Cerebellar nuclear complex (tissue), 1 donor: ENCODE measurements at regions not wholly inside any gene's neighbourhood (a gene's known extent, or its start where the extent isn't known, plus 50 kb on each side); places are given as distances from the start of the nearest gene placed in this dataset.

Experiments used
- DNase-seq, 2 experiments: peaks; one replicate each; lab custom pipeline; 2025; lab: John Stamatoyannopoulos, UW

DNA sequence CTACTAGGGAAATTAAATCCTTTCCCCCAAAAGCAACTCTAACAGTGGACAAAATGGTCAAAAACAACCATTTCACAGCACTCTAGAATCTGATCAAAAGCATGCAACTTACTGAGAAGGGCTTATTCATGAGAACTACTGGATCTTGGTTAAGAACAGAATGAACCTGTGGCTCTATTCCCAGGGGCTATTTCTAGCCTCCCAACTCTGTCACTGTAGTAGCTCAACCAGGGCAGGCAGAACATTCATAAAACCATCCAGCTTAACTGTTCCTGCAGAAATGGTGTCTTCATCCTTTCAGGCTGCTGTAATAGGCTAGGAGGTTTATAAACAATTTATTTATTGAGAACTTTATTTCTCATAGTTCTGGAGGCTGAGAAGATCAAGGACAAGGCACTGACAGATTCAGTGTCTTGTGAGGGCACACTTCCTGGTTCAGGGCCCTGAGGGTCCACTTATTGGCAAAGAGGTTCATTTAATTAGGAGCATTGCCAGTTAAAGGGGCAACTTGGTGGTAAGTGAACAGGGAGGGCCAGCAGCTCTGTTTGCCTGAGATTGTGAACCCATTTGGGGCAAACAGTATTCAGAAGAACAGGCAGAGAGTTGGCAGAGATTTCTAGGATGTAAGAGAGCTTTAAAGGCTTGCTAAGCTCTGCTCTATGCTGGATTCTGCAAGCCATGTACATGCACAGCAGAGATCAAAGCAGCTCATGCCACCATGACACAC is 238.5 kb upstream of the FBXL7 start:
- no peak for DNase-seq

DNA sequence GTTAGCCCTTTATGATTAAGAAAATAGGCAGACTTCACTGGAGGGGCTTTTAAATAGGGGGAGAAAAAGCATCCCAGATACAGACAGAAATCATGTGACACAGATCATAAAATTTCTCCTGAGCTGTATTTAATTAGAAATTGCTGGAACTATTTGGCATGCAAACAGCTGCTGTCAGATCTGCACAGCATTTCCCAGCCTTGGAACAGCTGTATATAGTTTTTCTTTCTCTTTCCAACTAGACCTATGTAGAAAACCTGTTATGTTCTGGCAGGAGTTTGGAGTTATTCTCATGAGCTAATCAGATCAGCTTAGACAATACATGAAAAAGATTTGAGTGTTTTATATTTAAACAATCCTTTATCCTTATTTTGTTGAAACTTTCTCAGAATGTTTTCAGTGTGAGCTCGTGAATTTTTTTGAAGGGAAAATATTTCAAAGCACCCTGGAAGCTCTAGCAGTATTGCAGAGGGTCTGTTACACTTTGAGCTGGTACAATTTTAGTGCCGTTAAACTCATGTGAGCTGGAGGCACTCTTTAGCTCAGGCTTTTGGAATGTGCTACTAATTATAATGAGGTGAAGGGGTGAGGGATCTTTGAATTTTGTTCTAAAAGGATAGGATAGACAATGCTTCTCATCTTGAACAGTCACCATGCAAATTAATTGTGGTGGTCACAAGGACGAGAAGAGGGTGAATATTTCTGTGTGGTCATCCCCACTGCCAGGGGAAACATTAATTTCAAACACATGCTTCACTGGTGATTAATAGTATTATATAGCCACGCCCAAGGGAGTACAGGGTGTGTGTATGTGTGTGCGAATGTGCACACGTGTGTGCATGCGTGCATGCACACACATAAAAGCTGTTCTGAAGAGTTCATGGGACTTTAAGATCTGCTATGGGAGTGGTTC is 239.4 kb upstream of the FBXL7 start:
- DNase-seq, result no peak

DNA sequence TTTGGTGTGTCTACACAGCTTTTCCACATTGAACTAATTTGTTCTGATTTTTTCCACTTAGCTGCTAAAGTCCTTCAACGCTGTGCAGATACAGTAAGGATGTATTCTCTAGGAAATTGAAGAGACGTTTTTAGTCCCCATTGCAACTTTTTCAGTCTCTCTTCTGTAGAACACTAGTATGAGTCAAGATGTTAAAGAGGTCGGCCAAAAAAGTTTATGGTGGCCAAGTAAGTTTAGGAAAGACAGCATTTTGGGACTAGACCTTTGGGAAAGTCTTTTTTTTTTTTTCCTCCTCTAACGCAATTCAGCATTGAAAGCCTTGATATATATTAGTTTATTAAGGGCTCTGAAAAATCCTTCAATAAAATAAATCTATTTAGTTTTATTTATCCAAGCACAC is 243.5 kb upstream of the FBXL7 start:
- DNase-seq, result no peak

DNA sequence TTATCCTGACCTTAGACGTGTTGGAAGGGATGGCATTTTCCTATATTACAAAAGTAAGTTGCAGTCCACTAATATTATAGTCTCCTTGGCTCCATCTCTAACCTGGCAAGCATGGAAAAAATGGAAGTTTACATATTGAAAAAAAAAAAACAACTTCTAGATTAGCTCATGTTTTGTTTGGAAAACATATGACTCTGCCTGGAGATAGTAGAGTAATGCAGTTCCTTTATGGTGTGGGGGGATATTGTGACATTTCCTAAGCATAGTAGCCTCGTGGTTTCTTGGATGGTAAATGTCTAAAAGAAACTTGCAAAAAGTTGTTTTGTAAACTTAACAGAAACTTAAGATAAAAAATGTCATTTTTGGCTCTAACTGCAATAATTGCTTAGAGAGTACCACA is 244.4 kb upstream of the FBXL7 start:
- DNase-seq, result no peak

DNA sequence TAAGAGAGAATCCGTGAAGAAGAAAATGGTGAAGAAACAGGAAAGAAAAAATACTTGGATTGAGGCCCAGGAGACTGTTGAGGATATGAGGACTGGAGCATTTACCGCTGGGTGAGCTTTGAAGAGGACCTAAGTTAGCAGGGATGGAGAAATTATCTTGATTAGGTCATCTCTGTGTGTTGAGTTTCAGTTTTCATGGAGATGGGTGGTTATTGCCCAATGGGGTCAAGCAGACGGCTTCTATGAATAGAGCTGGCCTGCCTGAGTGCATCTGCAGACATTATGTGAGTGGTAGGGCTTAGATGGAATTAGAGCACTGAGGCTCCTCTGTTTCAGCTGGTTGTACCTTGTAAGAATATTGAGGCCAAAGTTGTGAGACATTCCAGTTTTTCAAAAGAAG is 245.4 kb upstream of the FBXL7 start:
- DNase-seq, result no peak

DNA sequence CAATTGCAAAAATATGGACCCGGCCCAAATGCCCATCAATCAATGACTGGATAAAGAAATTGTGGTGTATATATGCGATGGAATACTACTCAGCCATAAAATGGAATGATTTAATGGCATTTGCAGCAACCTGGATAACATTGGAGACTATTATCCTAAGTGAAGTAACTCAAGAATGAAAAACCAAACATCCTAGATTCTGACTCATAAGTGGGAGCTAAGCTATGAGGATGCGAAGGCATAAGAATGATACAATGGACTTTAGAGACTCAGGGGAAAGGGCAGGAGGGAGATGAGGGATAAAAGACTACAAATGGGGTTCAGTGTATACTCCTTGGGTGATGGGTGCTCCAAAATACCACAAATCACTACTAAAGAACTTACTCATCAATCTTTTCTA is 247.6 kb upstream of the FBXL7 start:
- no peak for DNase-seq

DNA sequence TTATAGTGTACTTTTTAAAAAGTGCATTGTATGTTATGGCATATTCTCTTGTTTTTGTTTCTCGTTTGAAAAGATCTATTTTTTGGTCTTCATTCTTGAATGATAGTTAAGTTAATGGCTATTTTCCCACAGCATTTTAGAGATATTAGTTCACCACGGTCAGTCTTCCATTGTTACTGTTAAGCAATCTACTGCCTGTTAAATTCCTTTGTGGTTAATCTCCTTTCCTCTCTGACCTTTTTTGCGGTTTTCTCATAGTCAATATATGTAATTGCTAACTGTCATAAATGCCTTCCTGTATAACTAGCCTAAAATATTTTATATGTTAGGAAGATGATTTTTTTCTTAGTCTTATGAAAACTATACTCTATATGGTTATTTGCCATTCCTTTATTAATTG is 250.8 kb upstream of the FBXL7 start:
- no peak for DNase-seq

DNA sequence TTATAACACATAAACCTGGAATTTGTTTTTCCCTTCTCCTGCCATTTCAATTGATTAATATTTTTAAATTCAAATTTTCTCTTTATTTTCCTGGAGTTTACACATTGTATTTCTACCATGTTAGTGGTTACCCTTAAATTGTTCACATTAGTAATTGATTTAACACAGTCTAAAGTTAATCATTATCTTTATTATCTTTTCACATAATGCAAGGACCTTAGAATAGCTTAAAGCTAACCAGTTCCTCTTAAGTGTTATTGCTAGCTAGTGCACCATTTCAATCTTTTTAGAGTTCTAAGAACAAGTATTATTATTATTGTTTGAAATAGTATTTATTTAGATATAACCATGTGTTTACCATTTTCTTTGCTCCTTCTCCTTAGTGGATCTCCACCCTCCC is 251.2 kb upstream of the FBXL7 start:
- DNase-seq, result no peak

DNA sequence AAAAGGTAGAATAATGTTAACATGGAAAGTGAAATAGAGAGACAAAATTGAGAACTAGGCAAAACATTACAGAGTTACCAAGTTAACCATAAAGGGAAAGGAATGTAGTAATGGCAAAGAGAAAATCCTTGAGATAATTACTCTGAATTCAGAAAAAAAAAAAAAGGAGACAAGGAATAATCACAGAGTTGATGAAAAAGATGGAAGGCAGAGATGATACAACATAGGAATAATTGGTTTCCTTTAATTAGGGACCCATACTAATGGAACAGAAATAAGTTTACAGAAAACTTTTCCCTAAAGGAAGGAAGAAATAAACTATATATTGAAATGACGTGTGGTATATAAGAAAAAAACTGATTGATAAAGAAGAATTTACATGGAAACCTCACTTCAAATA is 254.1 kb upstream of the FBXL7 start:
- no peak for DNase-seq

DNA sequence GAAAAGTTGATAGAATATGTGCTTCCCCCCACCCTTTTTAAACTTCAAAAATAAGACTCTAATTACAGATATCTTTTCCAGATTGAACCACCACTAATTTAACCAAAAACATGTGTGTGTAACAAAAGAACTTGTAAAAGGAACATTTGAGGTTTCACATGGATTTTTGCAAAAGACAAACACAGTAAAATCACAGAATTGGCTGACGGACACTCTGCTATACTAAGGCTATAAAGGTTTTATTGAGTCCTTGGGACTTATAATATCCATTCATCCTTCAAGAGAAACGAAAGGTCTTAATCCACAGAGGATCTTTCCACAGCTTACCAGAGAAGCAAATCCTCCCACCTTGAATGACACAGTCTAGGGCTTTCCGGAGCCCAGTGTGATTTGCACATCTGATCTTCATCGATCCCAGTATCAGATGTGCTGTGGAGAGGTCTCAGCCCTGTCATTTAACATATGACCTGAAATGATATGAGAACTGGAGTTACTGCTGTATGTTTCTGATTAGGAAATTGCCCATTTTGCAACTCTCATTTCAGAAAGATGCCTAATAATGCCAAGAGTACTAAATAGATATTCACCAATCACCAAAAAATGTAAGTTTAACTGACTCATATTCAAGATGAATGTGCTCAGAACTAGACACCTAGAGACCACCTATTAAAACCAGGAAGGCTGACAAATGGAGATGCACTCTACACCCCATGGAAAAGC is 256.5 kb upstream of the FBXL7 start:
- DNase-seq, result no peak

DNA sequence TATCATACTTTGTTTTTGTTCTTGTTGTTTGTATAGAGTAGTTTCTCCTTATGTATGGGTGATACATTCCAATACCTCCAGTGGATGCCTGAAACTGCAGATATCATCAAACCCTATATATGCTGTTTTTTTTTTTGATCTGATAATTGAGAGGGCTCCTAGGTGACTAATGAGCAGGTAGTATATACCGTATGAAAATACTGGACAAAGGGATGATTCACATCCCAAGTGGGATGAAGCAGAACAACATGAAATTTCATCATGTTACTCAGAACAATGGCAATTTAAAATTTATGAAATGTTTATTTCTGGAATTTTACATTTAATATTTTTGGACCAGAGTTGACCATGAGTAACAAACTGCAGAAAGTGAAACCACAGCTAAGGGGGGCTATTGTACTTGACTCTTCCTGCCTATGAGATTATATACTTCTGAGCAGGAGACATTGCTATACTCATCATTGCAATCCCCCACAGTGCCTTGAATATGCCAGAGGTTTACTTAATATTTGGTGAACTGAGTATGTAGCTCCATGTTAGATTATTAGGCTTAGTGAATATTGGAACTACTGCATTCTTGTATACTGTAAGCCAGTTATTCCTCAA is 258.7 kb upstream of the FBXL7 start:
- DNase-seq, result no peak

DNA sequence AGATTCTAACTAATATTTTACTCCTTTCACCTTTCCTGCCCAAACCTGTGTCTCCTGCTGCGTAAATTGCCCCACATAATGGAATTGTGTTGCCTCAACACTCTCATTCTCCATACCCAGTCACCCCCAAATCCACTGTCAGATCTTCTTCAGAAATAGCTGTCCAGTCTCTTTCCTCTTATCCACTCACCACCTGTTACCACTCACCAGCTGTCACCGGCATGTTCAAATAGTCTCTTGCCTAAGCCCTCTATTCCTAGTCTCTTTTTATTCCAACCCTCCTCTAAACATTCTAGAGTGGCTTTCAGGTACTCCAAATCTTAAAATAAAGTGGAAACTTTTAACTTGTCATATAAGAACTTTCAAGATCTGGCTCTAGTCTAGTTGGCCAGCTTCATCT is 262.0 kb upstream of the FBXL7 start:
- DNase-seq, result no peak

DNA sequence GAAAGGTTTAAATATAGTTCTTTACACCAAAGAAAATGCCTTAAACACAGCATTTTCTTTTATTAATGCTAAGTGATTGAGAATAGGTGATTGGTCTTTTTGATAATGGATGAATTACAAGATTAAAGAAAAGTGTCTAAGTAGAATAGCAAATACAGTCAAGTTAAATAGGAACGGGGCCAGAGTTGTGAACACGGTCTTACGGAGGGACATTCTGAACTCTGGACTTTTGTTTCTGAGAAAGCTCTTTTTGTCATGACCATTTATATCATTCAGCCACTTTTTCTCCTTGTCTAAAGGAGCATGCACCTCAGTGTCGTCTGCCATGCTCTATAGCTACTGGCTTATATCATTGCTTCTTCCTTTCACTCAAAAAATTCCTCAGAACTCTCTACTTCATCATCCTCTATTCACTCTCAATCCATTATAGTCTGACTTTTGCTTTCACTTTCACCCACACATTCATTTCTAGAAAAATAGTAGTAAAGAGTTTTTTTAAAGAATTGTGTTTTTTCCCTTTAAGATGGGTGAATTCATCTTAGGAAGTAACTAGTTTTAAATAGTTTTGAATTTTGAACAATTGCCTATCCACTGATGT is 263.0 kb upstream of the FBXL7 start:
- no peak for DNase-seq

DNA sequence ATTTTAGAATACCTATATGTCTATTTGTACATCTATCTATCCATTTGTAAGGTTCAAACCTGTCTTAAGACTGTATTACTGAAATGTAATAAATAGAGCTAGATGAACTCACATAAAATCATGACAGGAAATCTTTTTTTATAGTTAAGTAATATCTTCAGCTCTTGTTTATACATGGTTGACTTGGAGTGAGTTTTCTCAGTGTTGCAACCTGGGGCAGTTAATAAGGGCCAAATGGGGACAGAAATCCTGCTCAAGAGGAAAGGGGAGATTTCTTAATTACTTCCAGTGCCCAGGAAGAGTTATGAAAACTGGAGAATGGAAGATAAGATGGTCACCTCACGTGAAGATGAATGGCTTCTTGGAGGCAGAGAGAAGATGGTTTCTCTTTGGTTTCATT is 265.1 kb upstream of the FBXL7 start:
- no peak for DNase-seq

DNA sequence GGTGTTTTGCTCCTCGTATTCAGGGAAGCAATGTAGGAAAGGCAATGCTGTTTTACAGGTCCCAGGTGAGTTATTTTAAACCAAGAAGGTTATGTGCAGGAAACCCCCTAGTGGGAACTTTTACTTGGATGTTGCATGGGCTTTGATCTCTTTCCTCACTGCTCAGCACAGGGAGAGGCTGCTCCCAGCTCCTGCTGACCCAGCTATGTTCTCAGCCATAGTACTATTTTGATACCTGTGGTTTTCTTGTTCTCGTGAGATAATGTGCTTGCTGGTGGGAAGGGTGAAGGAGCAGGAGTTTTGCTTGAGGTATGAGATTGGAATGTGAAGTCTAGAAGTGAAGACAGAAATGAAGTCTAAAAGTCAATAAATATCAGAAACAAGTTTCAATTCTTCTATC is 265.6 kb upstream of the FBXL7 start:
- no peak for DNase-seq

DNA sequence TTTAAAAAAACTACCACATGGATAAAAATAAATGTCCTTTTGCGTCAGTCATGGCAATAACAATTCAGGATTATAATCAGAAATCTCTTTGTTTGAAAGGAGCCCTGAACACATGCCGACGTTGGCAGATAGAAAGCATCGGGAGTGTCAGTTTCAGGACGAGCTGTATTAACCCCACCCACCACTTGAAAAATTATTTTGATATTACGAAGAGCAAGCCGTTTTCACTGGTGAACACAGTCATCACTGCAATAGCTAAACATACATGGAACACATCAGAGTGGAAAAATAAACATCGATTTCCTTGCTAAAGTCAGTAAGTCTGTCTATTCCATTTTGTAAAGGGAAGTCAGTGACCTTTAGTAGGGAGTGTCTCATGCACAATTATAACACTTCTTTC is 266.4 kb upstream of the FBXL7 start:
- DNase-seq, result no peak

DNA sequence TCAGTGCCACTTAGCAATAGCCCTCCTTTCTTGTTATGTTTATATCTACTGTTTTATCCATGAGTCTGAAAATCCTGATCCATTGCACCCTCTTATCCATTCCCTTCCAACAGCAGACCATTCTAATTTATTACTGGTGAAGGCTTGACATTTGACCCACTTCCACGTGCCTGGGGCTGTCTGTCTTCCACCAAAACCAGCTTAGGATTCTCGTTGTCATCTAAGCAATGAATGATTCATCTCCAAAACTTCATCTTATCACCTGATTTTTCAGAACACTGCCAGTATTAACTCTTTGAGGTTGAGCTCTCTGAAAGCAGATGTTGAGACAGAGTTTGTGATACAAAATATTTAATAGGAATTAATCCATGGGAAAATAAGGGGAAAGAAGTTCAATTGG is 277.8 kb upstream of the FBXL7 start:
- DNase-seq, result no peak

DNA sequence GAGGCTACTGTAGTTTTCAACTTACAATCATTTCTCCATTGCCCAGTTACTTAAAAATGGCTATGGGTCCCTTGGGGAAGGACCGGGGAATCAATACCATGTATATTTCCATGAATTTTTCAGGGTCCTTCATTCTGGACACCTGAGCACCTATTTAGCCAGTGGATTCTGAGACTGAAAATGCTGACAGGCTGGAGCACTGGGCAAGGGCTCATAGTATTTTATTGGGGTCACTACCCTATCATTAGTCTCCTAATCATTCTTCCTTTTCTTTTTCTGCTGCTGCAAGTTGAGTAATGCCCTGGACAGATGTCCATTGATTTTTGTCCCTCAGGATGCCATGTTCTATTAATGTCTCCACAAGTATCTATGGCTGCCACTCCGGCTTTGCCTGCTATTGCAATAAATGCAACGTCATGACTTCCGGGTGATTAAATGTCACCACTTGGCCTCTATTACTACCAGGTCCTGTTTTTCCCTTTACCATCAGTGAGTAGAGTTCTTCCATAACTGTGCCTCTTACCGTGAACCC is 279.3 kb upstream of the FBXL7 start:
- no peak for DNase-seq

DNA sequence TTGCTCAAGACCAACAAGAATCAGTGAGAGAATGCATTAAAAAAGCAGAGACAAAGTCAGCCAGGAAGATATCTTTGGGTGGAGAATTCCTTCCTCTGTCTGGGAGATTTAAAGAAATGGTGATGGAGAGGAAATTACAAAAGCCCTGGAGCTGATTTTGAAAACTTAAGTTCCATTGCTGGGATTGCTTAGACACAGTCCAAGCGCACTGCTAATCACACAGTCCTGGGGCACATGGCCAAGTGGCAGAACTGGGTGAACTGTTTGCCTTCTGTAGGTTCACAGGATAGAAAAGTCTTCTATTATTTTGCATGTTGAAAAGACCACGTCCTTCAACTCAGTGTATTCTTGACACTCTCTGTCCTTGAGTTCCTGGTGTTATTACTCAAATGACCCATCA is 284.9 kb upstream of the FBXL7 start:
- no peak for DNase-seq

DNA sequence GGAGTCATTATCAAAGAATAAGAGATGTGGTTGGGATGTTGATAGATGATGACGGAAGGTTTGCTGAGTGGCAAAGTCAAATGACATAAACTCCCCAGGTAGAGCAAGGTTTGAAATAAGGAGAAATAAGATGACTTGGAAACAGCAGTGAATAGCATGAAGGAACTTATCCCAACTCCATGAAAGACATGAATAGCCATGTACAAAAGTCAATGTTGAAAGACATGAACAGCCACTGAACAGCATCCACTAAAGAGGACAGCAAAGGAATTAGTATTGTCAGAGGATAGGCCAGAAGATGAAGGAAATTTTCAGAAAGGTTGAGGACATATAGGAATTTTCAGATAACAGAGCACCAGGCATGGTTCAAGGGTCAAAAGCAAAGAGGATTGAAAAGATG is 286.0 kb upstream of the FBXL7 start:
- no peak for DNase-seq

DNA sequence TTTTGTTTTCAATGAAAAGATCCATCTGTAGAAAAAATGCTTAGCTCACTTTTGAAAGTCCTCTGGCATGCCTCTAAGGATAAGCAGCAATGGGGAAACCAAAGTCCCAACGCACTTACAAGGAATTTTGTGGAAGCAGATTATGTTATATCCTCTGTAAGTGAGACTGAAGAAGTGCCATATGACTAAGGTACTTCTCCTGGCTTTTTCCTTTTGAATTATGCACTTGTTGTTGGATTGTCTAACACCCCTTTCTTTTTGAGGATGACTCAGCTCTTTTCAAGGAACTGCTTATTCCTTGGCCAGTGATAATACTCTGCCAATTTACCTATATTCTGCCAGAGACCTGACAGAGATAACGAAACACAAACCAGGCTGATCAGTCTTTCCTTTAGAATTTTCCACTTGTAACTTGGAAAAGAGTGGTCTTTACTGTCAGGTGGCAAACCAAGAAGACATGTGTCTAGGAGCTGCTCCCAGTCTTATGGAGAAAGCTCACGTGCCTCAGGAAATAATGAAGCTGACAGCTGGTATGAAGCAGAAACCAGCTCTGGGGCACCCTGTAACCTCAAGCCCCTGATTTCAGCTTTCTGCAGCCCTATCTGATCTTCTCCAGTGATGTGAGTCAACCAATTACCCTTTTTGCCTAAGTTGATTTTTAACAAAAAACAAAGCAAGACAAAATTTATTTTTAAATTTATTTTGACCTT is 290.8 kb upstream of the FBXL7 start:
- DNase-seq, result no peak
